H1 (cell line): ENCODE measurements at regions not wholly inside any gene's neighbourhood (a gene's known extent, or its start where the extent isn't known, plus 50 kb on each side); places are given as distances from the start of the nearest gene placed in this dataset.

Source experiments
- BACH1 ChIP-seq: IDR thresholded peaks from 2 replicates; pipeline ENCODE4 v1.6.1; 2012; ENCODE audit warnings: low read length, improper control_type of control experiment
- EP300 ChIP-seq, 2 experiments: IDR thresholded peaks; 1 replicate in 1 of 2; 2 replicates in 1 of 2; pipeline ENCODE4 v1.6.1; 2011 to 2012; ENCODE audit warnings: low read depth in 2 of 2, low read length in 2 of 2, mild to moderate bottlenecking in 2 of 2, borderline replicate concordance in 1 of 2, inconsistent platforms in 1 of 2, moderate library complexity in 1 of 2
- FOSL1 ChIP-seq: IDR thresholded peaks from 2 replicates; pipeline ENCODE4 v1.6.1; 2011; ENCODE audit warnings: mild to moderate bottlenecking, low read depth, low read length, moderate library complexity; ENCODE audit not compliant: insufficient read depth
- GABPA ChIP-seq: IDR thresholded peaks from 2 replicates; pipeline ENCODE4 v1.6.1; 2011; ENCODE audit warnings: mild to moderate bottlenecking, low read length, moderate library complexity, borderline replicate concordance; ENCODE audit not compliant: insufficient read depth
- JUND ChIP-seq: IDR thresholded peaks from 2 replicates; pipeline ENCODE4 v1.6.1; 2011; ENCODE audit warnings: mild to moderate bottlenecking, improper control_type of control experiment, low read length
- KDM1A ChIP-seq: fragments of 200-600, 300-600 bp; sonication (generic); IDR thresholded peaks from 2 replicates; pipeline ENCODE4 v1.7.1; 2016; ENCODE audit warnings: mild to moderate bottlenecking, low read length, borderline replicate concordance
- NANOG ChIP-seq: IDR thresholded peaks from 2 replicates; pipeline ENCODE4 v1.6.1; 2011; ENCODE audit warnings: low read length, low read depth, mild to moderate bottlenecking, inconsistent platforms; ENCODE audit not compliant: insufficient read depth, poor library complexity, severe bottlenecking
- POLR2AphosphoS5 ChIP-seq: IDR thresholded peaks from 2 replicates; pipeline ENCODE4 v1.6.1; 2011; ENCODE audit warnings: low read depth, low read length
- RFX5 ChIP-seq: IDR thresholded peaks from 2 replicates; pipeline ENCODE4 v1.6.1; 2011; ENCODE audit warnings: low read depth, low read length, improper control_type of control experiment, borderline replicate concordance
- SIN3A ChIP-seq, 2 experiments: IDR thresholded peaks in 1 of 2; conservative IDR thresholded peaks in 1 of 2; 2 replicates each; pipeline ENCODE4 v1.6.1; 2011 to 2012; ENCODE audit warnings: low read length in 2 of 2, improper control_type of control experiment in 1 of 2, low read depth in 1 of 2, mild to moderate bottlenecking in 1 of 2
- TF ChIP-seq, protein P1 (sequence below), 3 experiments: IDR thresholded peaks; 1 replicate in 2 of 3; 2 replicates in 1 of 3; pipeline versions ENCODE4 v1.5.1 to v1.6.1; 2011; ENCODE audit warnings: low read length in 3 of 3, mild to moderate bottlenecking in 3 of 3, inconsistent platforms in 2 of 3, low read depth in 1 of 3, moderate library complexity in 1 of 3; ENCODE audit not compliant: insufficient read depth in 1 of 3; ENCODE audit errors: control extremely low read depth in 1 of 3
- TF ChIP-seq, protein P2 (sequence below): IDR thresholded peaks from 2 replicates; pipeline ENCODE4 v1.6.1; 2012; ENCODE audit warnings: inconsistent platforms
- TF ChIP-seq, protein P3 (sequence below): IDR thresholded peaks from 2 replicates; pipeline ENCODE4 v1.6.1; 2011; ENCODE audit warnings: low read length, improper control_type of control experiment
- TF ChIP-seq, protein P4 (sequence below): IDR thresholded peaks from 2 replicates; pipeline ENCODE4 v1.6.1; 2012; ENCODE audit warnings: low read length, inconsistent platforms

DNA sequence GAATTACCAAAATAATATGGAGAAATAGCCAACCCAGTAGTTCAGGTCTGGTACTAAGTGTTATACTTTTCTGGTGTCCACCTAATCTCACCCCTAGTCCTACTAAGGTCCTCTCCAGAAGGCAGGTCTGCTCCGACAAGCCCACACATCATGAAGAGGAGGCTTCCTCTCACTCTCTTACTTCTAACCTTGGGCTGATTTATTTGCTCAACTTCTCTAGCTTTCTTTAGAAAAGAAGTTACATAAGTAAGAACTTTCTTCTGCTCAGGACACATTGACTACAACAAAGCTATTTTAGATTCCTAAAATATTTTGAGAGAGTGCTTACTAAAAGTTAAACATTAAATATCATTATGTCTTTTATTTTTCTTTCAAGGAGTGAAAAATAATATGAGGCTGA, 329.7 kb upstream of the NREP start:
- TF ChIP-seq, protein P1, sequence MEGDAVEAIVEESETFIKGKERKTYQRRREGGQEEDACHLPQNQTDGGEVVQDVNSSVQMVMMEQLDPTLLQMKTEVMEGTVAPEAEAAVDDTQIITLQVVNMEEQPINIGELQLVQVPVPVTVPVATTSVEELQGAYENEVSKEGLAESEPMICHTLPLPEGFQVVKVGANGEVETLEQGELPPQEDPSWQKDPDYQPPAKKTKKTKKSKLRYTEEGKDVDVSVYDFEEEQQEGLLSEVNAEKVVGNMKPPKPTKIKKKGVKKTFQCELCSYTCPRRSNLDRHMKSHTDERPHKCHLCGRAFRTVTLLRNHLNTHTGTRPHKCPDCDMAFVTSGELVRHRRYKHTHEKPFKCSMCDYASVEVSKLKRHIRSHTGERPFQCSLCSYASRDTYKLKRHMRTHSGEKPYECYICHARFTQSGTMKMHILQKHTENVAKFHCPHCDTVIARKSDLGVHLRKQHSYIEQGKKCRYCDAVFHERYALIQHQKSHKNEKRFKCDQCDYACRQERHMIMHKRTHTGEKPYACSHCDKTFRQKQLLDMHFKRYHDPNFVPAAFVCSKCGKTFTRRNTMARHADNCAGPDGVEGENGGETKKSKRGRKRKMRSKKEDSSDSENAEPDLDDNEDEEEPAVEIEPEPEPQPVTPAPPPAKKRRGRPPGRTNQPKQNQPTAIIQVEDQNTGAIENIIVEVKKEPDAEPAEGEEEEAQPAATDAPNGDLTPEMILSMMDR (IDR thresholded peaks at IDR 0.05; ENCODE audit: control extremely low read depth in 1 of 3, insufficient read depth in 1 of 3, low read depth in 1 of 3, low read length in 3 of 3): no peak
- TF ChIP-seq NANOG: no peak
- TF ChIP-seq, protein P2, sequence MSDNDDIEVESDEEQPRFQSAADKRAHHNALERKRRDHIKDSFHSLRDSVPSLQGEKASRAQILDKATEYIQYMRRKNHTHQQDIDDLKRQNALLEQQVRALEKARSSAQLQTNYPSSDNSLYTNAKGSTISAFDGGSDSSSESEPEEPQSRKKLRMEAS: no peak
- TF ChIP-seq, protein P3, sequence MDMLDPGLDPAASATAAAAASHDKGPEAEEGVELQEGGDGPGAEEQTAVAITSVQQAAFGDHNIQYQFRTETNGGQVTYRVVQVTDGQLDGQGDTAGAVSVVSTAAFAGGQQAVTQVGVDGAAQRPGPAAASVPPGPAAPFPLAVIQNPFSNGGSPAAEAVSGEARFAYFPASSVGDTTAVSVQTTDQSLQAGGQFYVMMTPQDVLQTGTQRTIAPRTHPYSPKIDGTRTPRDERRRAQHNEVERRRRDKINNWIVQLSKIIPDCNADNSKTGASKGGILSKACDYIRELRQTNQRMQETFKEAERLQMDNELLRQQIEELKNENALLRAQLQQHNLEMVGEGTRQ: no peak
- TF ChIP-seq BACH1: no peak
- no peak for TF ChIP-seq RFX5
- TF ChIP-seq SIN3A (conservative IDR thresholded peaks at IDR 0.05 in 1 of 2, IDR thresholded peaks at IDR 0.05 in 1 of 2; ENCODE audit: low read depth in 1 of 2, low read length in 2 of 2): no peak
- no peak for TF ChIP-seq EP300 (IDR thresholded peaks at IDR 0.05; ENCODE audit: borderline replicate concordance in 1 of 2, low read depth in 2 of 2, low read length in 2 of 2)
- no peak for TF ChIP-seq KDM1A
- TF ChIP-seq, protein P4, sequence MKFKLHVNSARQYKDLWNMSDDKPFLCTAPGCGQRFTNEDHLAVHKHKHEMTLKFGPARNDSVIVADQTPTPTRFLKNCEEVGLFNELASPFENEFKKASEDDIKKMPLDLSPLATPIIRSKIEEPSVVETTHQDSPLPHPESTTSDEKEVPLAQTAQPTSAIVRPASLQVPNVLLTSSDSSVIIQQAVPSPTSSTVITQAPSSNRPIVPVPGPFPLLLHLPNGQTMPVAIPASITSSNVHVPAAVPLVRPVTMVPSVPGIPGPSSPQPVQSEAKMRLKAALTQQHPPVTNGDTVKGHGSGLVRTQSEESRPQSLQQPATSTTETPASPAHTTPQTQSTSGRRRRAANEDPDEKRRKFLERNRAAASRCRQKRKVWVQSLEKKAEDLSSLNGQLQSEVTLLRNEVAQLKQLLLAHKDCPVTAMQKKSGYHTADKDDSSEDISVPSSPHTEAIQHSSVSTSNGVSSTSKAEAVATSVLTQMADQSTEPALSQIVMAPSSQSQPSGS: no peak
- TF ChIP-seq POLR2AphosphoS5: no peak
- TF ChIP-seq FOSL1: no peak
- TF ChIP-seq JUND: no peak
- no peak for TF ChIP-seq GABPA
